Fibroblast of peridontal ligament (primary cell): ENCODE measurements at regions not wholly inside any gene's neighbourhood (a gene's known extent, or its start where the extent isn't known, plus 50 kb on each side); places are given as distances from the start of the nearest gene placed in this dataset.
A peak's percentile ranks its signal among the peaks of the same experiment; 100 is the strongest.
"Not testable (repeated sequence)": the region's sequence is repeated elsewhere in the genome, so short reads cannot be mapped to it uniquely, and the experiment has no call there.

Source experiments
- DNase-seq: peaks from one replicate; pipeline ENCODE4 v3.0.0-alpha.2; 2010; ENCODE audit errors: extremely low read depth

- DNase-seq: peak; percentile 57
Observed at GRCh38 chr2:142716463-142717242, 160.8 kb upstream of the KYNU start.

- no peak for DNase-seq
Observed at GRCh38 chr2:142714600-142714999, 162.9 kb upstream of the KYNU start.

DNA sequence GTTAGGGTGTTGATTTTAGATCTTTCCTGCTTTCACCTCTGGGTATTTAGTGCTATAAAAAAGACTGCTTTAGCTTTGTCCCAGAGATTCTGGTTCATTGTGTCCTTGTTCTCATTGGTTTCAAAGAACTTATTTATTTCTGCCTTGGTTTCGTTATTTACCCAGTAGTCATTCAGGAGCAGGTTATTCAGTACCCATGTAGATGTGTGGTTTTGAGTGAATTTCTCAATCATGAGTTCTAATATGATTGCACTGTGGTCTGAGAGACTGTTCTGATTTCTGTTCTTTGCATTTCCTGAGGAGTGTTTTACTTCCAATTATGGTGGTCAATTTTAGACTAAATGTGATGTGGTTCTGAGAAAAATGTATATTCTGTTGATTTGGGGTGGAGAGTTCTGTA, 167.1 kb upstream of the KYNU start:
- peak; percentile 14 for DNase-seq

DNA sequence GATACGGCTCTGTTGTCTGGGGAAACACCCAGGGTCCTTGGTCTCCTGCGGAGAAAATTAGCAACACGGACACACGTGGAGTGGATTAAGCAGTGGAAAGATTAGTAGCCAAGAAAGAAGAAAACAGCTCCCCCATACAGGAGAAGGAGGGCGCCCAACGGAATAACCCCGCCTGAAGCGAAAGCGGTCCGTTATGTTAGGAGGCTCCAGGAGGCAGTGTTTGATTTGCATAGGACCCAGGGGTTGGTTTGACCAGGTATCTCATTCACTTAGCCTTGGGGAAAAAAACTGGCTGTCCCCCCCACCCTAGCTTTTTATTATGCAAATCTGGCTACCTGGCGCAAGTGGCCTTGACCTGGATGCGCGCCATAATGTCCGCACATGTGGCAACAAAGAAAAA, 170.1 kb upstream of the KYNU start:
- no peak for DNase-seq

DNA sequence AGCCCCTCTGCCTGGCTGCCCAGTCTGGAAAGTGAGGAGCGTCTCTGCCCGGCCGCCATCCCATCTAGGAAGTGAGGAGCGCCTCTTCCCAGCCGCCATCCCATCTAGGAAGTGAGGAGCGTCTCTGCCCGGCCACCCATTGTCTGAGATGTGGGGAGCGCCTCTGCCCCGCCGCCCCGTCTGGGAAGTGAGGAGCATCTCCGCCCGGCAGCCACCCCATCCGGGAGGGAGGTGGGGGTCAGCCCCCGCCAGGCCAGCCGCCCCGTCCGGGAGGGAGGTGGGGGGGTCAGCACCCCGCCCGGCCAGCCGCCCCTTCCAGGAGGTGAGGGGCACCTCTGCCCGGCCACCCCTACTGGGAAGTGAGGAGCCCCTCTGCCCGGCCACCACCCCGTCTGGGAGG, 175.1 kb upstream of the KYNU start:
- not testable (repeated sequence) for DNase-seq

DNA sequence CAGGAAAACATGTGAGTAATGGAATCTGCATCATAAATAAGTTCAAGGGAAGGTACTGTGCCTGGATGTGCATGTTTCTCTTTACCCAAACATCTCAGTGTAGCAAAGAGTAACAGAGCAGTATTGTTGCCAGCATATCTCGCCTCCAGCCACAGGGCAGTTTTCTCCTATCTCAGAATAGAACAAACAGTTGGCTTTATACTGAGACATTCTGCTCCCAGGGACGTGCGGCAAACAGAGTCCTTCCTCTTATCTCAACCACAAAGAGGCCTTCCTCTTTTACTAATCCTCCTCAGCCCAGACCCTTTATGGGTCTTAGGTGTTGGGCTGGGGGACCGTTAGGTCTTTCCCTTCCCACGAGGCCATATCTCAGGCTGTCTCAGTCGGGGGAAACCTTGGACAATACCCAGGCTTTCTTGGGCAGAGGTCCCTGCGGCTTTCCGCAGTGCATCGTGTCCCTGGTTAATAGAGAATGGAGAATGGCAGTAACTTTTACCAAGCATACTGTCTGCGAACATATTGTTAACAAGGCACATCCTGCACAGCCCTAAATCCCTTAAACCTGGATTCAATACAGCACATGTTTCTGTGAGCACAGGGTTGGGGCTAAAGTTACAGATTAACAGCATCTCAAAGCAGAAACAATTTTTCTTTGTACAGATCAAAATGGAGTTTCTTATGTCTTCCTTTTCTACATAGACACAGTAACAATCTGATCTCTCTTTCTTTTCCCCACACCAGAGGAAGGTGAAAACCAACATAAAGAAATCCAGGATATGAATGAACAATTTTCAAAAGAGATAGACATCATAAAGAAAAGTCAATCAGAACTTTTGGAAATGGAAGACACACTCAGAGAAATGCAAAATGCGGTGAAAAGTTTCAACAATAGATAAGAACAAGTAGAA, 181.9 kb upstream of the KYNU start:
- DNase-seq: not testable (repeated sequence)

- DNase-seq: no peak
Observed at GRCh38 chr2:142694282-142694681, 183.2 kb upstream of the KYNU start.

DNA sequence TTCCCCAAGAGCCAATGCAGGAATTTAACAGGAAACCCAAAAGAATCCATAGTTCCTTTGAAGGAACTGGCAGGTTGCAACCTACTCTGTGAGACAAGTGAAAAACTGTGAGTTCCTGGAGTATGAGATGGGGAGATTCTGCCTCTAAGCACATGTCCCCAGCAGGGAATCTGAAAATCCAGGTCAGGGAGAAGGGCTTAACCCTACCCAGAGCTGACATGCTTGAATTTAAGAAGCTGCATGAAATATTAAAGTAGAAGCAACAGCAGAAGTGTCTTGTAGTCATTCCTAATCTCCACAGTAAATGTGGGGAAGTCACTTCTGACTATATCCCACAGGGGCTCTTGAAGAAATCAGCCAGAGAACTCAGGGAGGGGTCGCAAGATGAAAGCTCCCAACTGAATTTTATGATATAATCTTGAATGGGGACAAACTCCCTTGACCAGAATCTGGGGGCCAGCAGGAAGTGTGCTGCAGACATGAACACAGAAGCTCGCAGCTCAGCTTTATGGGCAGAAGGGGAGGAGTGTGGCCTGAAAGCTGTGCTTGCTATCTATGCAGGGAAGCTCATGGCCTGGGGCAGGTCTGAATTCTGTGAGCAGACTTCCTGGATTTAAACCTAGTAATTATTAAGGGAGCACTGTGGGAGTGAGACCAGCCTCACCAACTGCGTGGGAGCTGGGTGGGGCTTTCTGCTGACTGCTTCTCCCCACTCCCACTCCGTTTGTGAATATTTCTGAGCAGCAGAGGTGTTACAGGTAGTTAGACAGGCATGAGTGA, 184.1 kb upstream of the KYNU start:
- no peak for DNase-seq

GRCh38 chr2:142688856-142689605, 188.4 kb upstream of the KYNU start:
- DNase-seq: no peak

DNA sequence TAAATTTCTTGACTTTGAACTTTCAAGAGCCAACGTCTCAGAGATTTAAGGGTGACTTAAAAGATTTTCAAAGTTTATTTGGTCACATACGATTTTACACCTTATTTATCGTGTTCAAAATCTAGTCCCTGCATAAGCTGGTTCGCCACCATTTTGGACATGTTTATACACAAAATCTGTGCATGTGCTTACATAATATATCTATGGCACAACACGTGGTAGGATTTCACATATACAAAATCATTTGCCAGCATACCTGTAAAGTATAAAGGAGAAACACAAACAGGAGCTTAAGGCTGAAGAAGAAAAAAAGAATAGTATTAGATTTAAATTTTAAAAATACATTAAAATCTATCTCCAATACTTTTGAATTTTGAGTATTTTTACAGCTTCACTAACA, 190.0 kb upstream of the KYNU start:
- DNase-seq: no peak

DNA sequence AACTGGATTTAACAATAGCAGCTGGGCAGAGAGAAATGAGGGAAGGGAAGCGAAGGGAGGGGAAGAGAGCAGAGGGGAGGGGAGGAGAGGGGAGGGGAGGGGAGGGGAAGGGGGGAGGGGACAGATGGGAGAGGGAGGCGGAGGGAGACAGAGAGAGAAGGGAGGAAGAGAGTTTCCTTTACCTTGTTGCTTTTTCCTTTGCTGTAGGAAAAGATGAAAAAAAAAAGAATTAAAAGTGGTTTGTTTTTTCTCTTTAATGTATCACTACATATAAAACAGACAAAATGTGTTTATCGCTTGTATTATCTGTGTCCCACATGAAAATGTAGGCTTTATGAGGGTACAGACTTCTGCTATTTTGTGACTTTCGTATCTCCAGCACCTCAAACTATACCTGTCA, 190.4 kb upstream of the KYNU start:
- no peak for DNase-seq

GRCh38 chr2:142684667-142685066, 192.8 kb upstream of the KYNU start:
- DNase-seq: no peak

GRCh38 chr2:142682528-142682927, 194.9 kb upstream of the KYNU start:
- peak; percentile 74 for DNase-seq

GRCh38 chr2:142681952-142682351, 195.5 kb upstream of the KYNU start:
- no peak for DNase-seq

GRCh38 chr2:142678164-142678563, 199.3 kb upstream of the KYNU start:
- DNase-seq: no peak

DNA sequence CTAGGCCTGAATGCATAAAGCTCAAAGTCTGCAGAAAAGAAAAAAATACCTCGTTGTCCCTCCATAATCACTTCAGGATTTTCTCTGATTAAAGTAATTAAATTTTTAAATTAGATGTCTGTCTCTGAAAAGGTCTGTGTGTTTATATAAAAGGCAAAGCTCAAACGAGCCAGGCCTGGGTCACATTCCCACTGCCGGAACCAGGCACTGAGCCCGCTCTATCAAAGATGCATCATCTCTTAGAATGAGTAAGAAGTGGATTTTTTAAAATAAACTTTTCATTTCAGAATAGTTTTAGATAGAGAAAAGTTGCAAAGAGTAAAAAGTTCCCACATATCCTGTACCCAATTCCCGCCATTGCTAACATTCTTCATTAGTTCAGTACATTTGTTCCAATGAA, 202.1 kb upstream of the KYNU start:
- DNase-seq: peak; percentile 48

GRCh38 chr2:142673836-142674235, 203.6 kb upstream of the KYNU start:
- DNase-seq: no peak

- no peak for DNase-seq
Observed at GRCh38 chr2:142672698-142673097, 204.8 kb upstream of the KYNU start.

DNA sequence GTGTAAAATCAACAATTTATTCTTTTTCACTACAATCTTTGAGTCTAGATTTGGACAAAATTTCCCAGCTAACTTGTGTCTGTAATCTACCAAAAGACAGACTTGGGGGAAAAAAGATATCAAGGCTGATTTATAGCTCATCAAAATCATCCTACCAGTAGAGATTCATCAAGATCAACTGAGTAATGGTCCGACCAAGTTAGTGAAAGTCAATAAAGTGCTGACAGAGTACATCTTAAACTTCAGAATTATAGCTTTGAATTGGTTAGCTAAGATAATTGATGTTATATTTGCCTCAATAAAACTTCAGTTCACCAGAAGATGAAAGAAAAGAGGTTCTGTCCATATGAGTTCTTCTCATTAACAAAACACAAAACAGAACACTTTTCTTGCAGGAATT, 207.1 kb upstream of the KYNU start:
- no peak for DNase-seq

- DNase-seq: no peak
Observed at GRCh38 chr2:142668420-142668819, 209.0 kb upstream of the KYNU start.

- no peak for DNase-seq
Observed at GRCh38 chr2:142665241-142665640, 212.2 kb upstream of the KYNU start.

GRCh38 chr2:142650601-142651000, 226.9 kb upstream of the KYNU start:
- no peak for DNase-seq
